Testis (tissue), 2 donors: ENCODE measurements at regions not wholly inside any gene's neighbourhood (a gene's known extent, or its start where the extent isn't known, plus 50 kb on each side); places are given as distances from the start of the nearest gene placed in this dataset.

Experiments used
- CTCF ChIP-seq, 3 experiments: fragments of 450-650 bp in 2 of 3; fragments of 200-600 bp in 1 of 3; sonication (generic) in 1 of 3; IDR thresholded peaks; one replicate each; pipeline ENCODE4 v1.5.1; 2016 to 2019; ENCODE audit warnings: antibody characterized with exemption in 3 of 3, mild to moderate bottlenecking in 2 of 3, moderate library complexity in 1 of 3
- POLR2A ChIP-seq: fragments of 450-650 bp; IDR thresholded peaks from one replicate; pipeline ENCODE4 v1.6.1; 2017; ENCODE audit warnings: antibody characterized with exemption, mild to moderate bottlenecking, moderate library complexity

GRCh38 chr2:59882822-59883221 lies 670.6 kb downstream of the BCL11A start:
- TF ChIP-seq CTCF (IDR thresholded peaks at IDR 0.05) (no peak), POLR2A (no peak)
